GM12891 (cell line): ENCODE measurements at regions not wholly inside any gene's neighbourhood (a gene's known extent, or its start where the extent isn't known, plus 50 kb on each side); places are given as distances from the start of the nearest gene placed in this dataset.

Experiments used
- POLR2A ChIP-seq: IDR thresholded peaks from 2 replicates; pipeline ENCODE4 v1.6.1; 2011; ENCODE audit warnings: low read depth, low read length, control low read depth
- POLR2AphosphoS5 ChIP-seq: IDR thresholded peaks from 2 replicates; pipeline ENCODE4 v1.6.1; 2011; ENCODE audit warnings: low read depth, low read length, control low read depth
- POU2F2 ChIP-seq: IDR thresholded peaks from 2 replicates; pipeline ENCODE4 v1.6.1; 2011; ENCODE audit warnings: low read depth, mild to moderate bottlenecking, control low read depth, low read length, moderate library complexity
- SPI1 ChIP-seq: IDR thresholded peaks from 2 replicates; pipeline ENCODE4 v1.6.1; 2011; ENCODE audit warnings: low read depth, low read length, control low read depth
- TAF1 ChIP-seq: IDR thresholded peaks from 2 replicates; pipeline ENCODE4 v1.6.1; 2011; ENCODE audit warnings: low read depth, low read length, control low read depth

GRCh38 chr4:36638273-36638811, 356.9 kb downstream of the DTHD1 start:
- TF ChIP-seq TAF1 (no peak), POLR2A (no peak), POLR2AphosphoS5 (no peak), SPI1 (no peak), POU2F2 (no peak)
